IMR-90 (cell line): ENCODE measurements at regions not wholly inside any gene's neighbourhood (a gene's known extent, or its start where the extent isn't known, plus 50 kb on each side); places are given as distances from the start of the nearest gene placed in this dataset.

Experiments
- ATAC-seq: fragments of 200-7000 bp; cut with Tn5 transposase; 2 replicates; pipeline ENCODE4 v1.9.1; 2020; ENCODE audit warnings: low read depth, mild to moderate bottlenecking, moderate library complexity
- BruUV-seq: library from RNA; stranded (reverse); fragments of 400-500 nt; replicated peaks from 2 replicates; lab custom pipeline; 2021; lab: Mats Ljungman, UMichigan
- CTCF ChIA-PET: fragments of 300-600 bp; formaldehyde crosslinking; extraction: SDS; loops from one replicate; lab custom pipeline; 2021; ENCODE audit warnings: antibody characterized with exemption; lab: Yijun Ruan, JAX
- POLR2A ChIA-PET: fragments of 300-600 bp; sonication (Branson Sonifier 250); formaldehyde crosslinking; loops from one replicate; lab custom pipeline; 2022; ENCODE audit warnings: antibody characterized with exemption; ENCODE audit not compliant: unreplicated experiment; lab: Charles Lee
- DNase-seq: peaks from one replicate; pipeline ENCODE4 v3.0.0; 2013
- H2AFZ ChIP-seq: replicated peaks from 2 replicates; pipeline ENCODE3; 2013; ENCODE audit warnings: low read length, mild to moderate bottlenecking; ENCODE audit not compliant: poor library complexity
- H2AK5ac ChIP-seq: 2 replicates; pipeline ENCODE4 v1.6.1; 2013; ENCODE audit warnings: low read depth, low read length, inconsistent platforms
- H2AK9ac ChIP-seq: replicated peaks from 2 replicates; pipeline ENCODE3; 2013; ENCODE audit warnings: mild to moderate bottlenecking, low read depth, low read length, moderate library complexity; ENCODE audit not compliant: poor library complexity
- H2BK120ac ChIP-seq: 2 replicates; pipeline ENCODE4 v1.6.1; 2013; ENCODE audit warnings: low read depth, low read length, inconsistent platforms
- H2BK15ac ChIP-seq: 3 replicates; pipeline ENCODE4 v1.6.1; 2013; ENCODE audit warnings: low read depth, low read length, inconsistent platforms
- H2BK20ac ChIP-seq: 2 replicates; pipeline ENCODE4 v1.6.1; 2013; ENCODE audit warnings: low read depth, mild to moderate bottlenecking, inconsistent platforms, low read length, moderate library complexity
- H2BK5ac ChIP-seq: 2 replicates; pipeline ENCODE4 v1.6.1; 2013; ENCODE audit warnings: mild to moderate bottlenecking, low read depth, low read length, inconsistent platforms; ENCODE audit not compliant: poor library complexity, severe bottlenecking
- H3K14ac ChIP-seq: replicated peaks from 2 replicates; pipeline ENCODE4 v1.6.1; 2013; ENCODE audit warnings: low read depth, low read length, inconsistent platforms
- H3K18ac ChIP-seq: 2 replicates; pipeline ENCODE4 v1.6.1; 2013; ENCODE audit warnings: low read depth, low read length, control low read depth
- H3K23ac ChIP-seq: 2 replicates; pipeline ENCODE4 v1.6.1; 2013; ENCODE audit warnings: low read depth, low read length, inconsistent platforms
- H3K27ac ChIP-seq: 2 replicates; pipeline ENCODE4 v1.5.1; 2013; ENCODE audit warnings: mild to moderate bottlenecking, control low read depth, low read length; ENCODE audit not compliant: insufficient read depth
- H3K27me3 ChIP-seq: 2 replicates; pipeline ENCODE4 v1.6.1; 2013; ENCODE audit warnings: low read length; ENCODE audit not compliant: control insufficient read depth, insufficient read depth
- H3K36me3 ChIP-seq: 2 replicates; pipeline ENCODE4 v1.6.1; 2013; ENCODE audit warnings: low read length, mixed read lengths; ENCODE audit not compliant: control insufficient read depth, insufficient read depth
- H3K4ac ChIP-seq: 2 replicates; pipeline ENCODE4 v1.6.1; 2013; ENCODE audit warnings: low read depth, low read length, inconsistent platforms
- H3K4me1 ChIP-seq: 2 replicates; pipeline ENCODE4 v1.6.1; 2013; ENCODE audit warnings: low read length, mixed read lengths; ENCODE audit not compliant: control insufficient read depth, insufficient read depth
- H3K4me2 ChIP-seq: 2 replicates; pipeline ENCODE4 v1.6.1; 2013; ENCODE audit warnings: low read depth, mild to moderate bottlenecking, control low read depth, low read length, moderate library complexity
- H3K4me3 ChIP-seq: 2 replicates; pipeline ENCODE4 v1.5.1; 2013; ENCODE audit warnings: low read depth, mild to moderate bottlenecking, control low read depth, low read length, moderate library complexity; ENCODE audit not compliant: insufficient read depth
- H3K56ac ChIP-seq: 2 replicates; pipeline ENCODE4 v1.6.1; 2013; ENCODE audit warnings: low read length, inconsistent platforms; ENCODE audit not compliant: insufficient read depth; ENCODE audit errors: extremely low read depth
- H3K79me1 ChIP-seq, 2 experiments: 2 replicates each; pipeline ENCODE4 v1.6.1; 2013; ENCODE audit warnings: low read length in 2 of 2, inconsistent platforms in 1 of 2, low read depth in 1 of 2
- H3K9ac ChIP-seq: 2 replicates; pipeline ENCODE4 v1.6.1; 2013; ENCODE audit warnings: low read depth, low read length, control low read depth
- H3K9me1 ChIP-seq: 2 replicates; pipeline ENCODE4 v1.6.1; 2013; ENCODE audit warnings: low read length, inconsistent platforms; ENCODE audit not compliant: insufficient read depth
- H3K9me3 ChIP-seq: 2 replicates; pipeline ENCODE4 v1.6.1; 2013; ENCODE audit warnings: low read length; ENCODE audit not compliant: control insufficient read depth, insufficient read depth
- H4K20me1 ChIP-seq: 2 replicates; pipeline ENCODE4 v1.6.1; 2013; ENCODE audit warnings: low read length, inconsistent platforms; ENCODE audit not compliant: insufficient read depth
- H4K5ac ChIP-seq: 2 replicates; pipeline ENCODE4 v1.6.1; 2013; ENCODE audit warnings: mild to moderate bottlenecking, low read depth, low read length, control low read depth
- H4K8ac ChIP-seq, 2 experiments: 2 replicates each; pipeline ENCODE4 v1.6.1; 2013; ENCODE audit warnings: low read depth in 2 of 2, low read length in 2 of 2, control low read depth in 1 of 2, inconsistent platforms in 1 of 2
- H4K91ac ChIP-seq: 2 replicates; pipeline ENCODE4 v1.6.1; 2013; ENCODE audit warnings: low read depth, low read length, inconsistent platforms; ENCODE audit not compliant: insufficient read depth
- BHLHE40 ChIP-seq: fragments of 150-350 bp; IDR thresholded peaks from 2 replicates; pipeline ENCODE4 v1.6.1; 2016; ENCODE audit warnings: mild to moderate bottlenecking, low read depth, low read length
- CEBPB ChIP-seq: IDR thresholded peaks from 2 replicates; pipeline ENCODE4 v1.6.1; 2012; ENCODE audit warnings: low read depth, low read length, improper control_type of control experiment
- CHD1 ChIP-seq: IDR thresholded peaks from 2 replicates; pipeline ENCODE4 v1.6.1; 2012; ENCODE audit warnings: low read depth, low read length, improper control_type of control experiment
- CTCF ChIP-seq: conservative IDR thresholded peaks from 2 replicates; pipeline ENCODE4 v1.5.1; 2012; ENCODE audit warnings: mild to moderate bottlenecking, low read depth, low read length, improper control_type of control experiment
- ELK1 ChIP-seq: fragments of 150-350 bp; IDR thresholded peaks from 2 replicates; pipeline ENCODE4 v1.6.1; 2016; ENCODE audit warnings: low read depth, mild to moderate bottlenecking, low read length, moderate library complexity, borderline replicate concordance
- FOS ChIP-seq: fragments of 150-350 bp; IDR thresholded peaks from 2 replicates; pipeline ENCODE4 v1.6.1; 2016; ENCODE audit warnings: low read depth, low read length
- MAFK ChIP-seq: IDR thresholded peaks from 2 replicates; pipeline ENCODE4 v1.6.1; 2012; ENCODE audit warnings: low read depth, low read length, improper control_type of control experiment
- MAZ ChIP-seq: IDR thresholded peaks from 2 replicates; pipeline ENCODE4 v1.6.1; 2012; ENCODE audit warnings: low read depth, mild to moderate bottlenecking, low read length, improper control_type of control experiment, moderate library complexity, borderline replicate concordance
- MXI1 ChIP-seq: IDR thresholded peaks from 2 replicates; pipeline ENCODE4 v1.6.1; 2012; ENCODE audit warnings: low read depth, mild to moderate bottlenecking, low read length, moderate library complexity, borderline replicate concordance
- NFE2L2 ChIP-seq: fragments of 150-350 bp; IDR thresholded peaks from 2 replicates; pipeline ENCODE4 v1.6.1; 2016; ENCODE audit warnings: low read depth, mild to moderate bottlenecking, low read length
- POLR2A ChIP-seq: IDR thresholded peaks from 2 replicates; pipeline ENCODE4 v1.6.1; 2012; ENCODE audit warnings: mild to moderate bottlenecking, low read depth, low read length
- RAD21 ChIP-seq: IDR thresholded peaks from 2 replicates; pipeline ENCODE4 v1.6.1; 2012; ENCODE audit warnings: low read length, improper control_type of control experiment
- RCOR1 ChIP-seq: IDR thresholded peaks from 2 replicates; pipeline ENCODE4 v1.6.1; 2012; ENCODE audit warnings: mild to moderate bottlenecking, low read length, improper control_type of control experiment; ENCODE audit not compliant: insufficient replicate concordance
- RFX5 ChIP-seq: IDR thresholded peaks from 2 replicates; pipeline ENCODE4 v1.8.0; 2012; ENCODE audit warnings: low read depth, mild to moderate bottlenecking, low read length, moderate library complexity
- SMC3 ChIP-seq: fragments of 150-350 bp; IDR thresholded peaks from 2 replicates; pipeline ENCODE4 v1.6.1; 2016; ENCODE audit warnings: low read depth, mild to moderate bottlenecking, antibody characterized with exemption, low read length, moderate library complexity
- USF2 ChIP-seq: fragments of 150-350 bp; IDR thresholded peaks from 2 replicates; pipeline ENCODE4 v1.6.1; 2017; ENCODE audit warnings: mild to moderate bottlenecking, antibody characterized with exemption, low read length, low read depth
- WGBS, 2 experiments: methylation state at CpG; one replicate each; pipeline versions ENCODE4 v1.1.5 to v1.1.7; 2013; ENCODE audit warnings: missing lambda C conversion rate in 2 of 2; ENCODE audit not compliant: insufficient read length in 1 of 2; ENCODE audit errors: extremely low coverage in 2 of 2; 5-methylcytosine and 5-hydroxymethylcytosine counted together
- dilution Hi-C: fragments of 300-500 bp; cut with HindIII; formaldehyde crosslinking; loops from one replicate; pipeline ENCODE4 v1.14.3; 2018; ENCODE audit warnings: low sequenced_read_pairs; ENCODE audit not compliant: unreplicated experiment
- in situ Hi-C: fragments of 300-500 bp; cut with MboI; formaldehyde crosslinking; loops from 3 replicates; pipeline ENCODE4 v1.14.3; 2019; ENCODE audit warnings: low sequenced_read_pairs, inconsistent platforms, mixed read lengths
- intact Hi-C: fragments of 100-400 bp; cut with micrococcal nuclease; formaldehyde crosslinking; loops from 2 replicates; pipeline ENCODE4 v1.10.0; 2022

GRCh38 chr12:124147575-124147974 lies 147.3 kb upstream of the RFLNA start:
- CTCF ChIA-PET, result no interaction called here

More at GRCh38 chr12:124147575-124147974, 147.3 kb upstream of the RFLNA start:
- Histone ChIP-seq H3K4me2 (no peak overlapping the region), H3K27ac (no peak overlapping the region), H2AK5ac (no peak overlapping the region), H4K91ac (no peak overlapping the region), H3K9me1 (no peaks in the 10 kb centered on the region), H3K9me3 (peaks cover under 1% of the 10 kb centered on the region), H3K4me3 (no peak overlapping the region), H3K36me3 (no peaks in the 10 kb centered on the region), H4K20me1 (no peaks in the 10 kb centered on the region), H2BK20ac (no peak overlapping the region), H3K4ac (no peak overlapping the region), H3K27me3 (peaks cover 28% of the 10 kb centered on the region), H4K8ac (no peak overlapping the region), H2AFZ (no peak overlapping the region), H3K9ac (no peak overlapping the region), H3K18ac (no peak overlapping the region), H4K5ac (no peak overlapping the region), H3K79me1 (no peaks in the 10 kb centered on the region), H2BK15ac (no peak overlapping the region), H3K23ac (no peak overlapping the region), H3K4me1 (no peaks in the 10 kb centered on the region), H2AK9ac (no peak overlapping the region), H2BK120ac (no peak overlapping the region), H3K14ac (no peak overlapping the region), H2BK5ac (no peak overlapping the region), H3K56ac (no peak overlapping the region)
- TF ChIP-seq CEBPB, result no peak
- no peak for TF ChIP-seq MAFK
- no peak for TF ChIP-seq BHLHE40
- no peak for TF ChIP-seq NFE2L2
- no peak for TF ChIP-seq MXI1
- TF ChIP-seq RCOR1, result no peak
- no peak for TF ChIP-seq MAZ
- no peak for TF ChIP-seq CHD1
- no peak for TF ChIP-seq RFX5
- no peak for TF ChIP-seq USF2
- TF ChIP-seq POLR2A, result no peak
- no peak for TF ChIP-seq CTCF
- no peak for TF ChIP-seq FOS
- no peak for TF ChIP-seq RAD21
- no peak for TF ChIP-seq SMC3
- TF ChIP-seq ELK1, result no peak
- in situ Hi-C loops (no loop called here), intact Hi-C loops (no loop called here), dilution Hi-C loops (no loop called here)
- DNase-seq, result no peak
- POLR2A ChIA-PET, result no interaction called here
- 33% methylated on average over 2 of the region's 6 CpGs; no CpG with 5 or more reads in 1 of the 2 experiments for WGBS, 2 experiments
- ATAC-seq, result no peak
- BruUV-seq, result no TSS peak
